KOPT-K1 (cell line): ENCODE measurements at regions not wholly inside any gene's neighbourhood (a gene's known extent, or its start where the extent isn't known, plus 50 kb on each side); places are given as distances from the start of the nearest gene placed in this dataset.

Experiments
- H3K27ac ChIP-seq: fragments of 200-600 bp; sonication (generic); 2 replicates; pipeline ENCODE4 v1.5.1; 2016; ENCODE audit warnings: antibody characterized with exemption, mild to moderate bottlenecking, low read depth, low read length; ENCODE audit not compliant: poor library complexity, severe bottlenecking
- H3K36me3 ChIP-seq: fragments of 200-600 bp; sonication (generic); 2 replicates; pipeline ENCODE4 v1.5.1; 2017; ENCODE audit warnings: antibody characterized with exemption, mild to moderate bottlenecking, low read length, moderate library complexity; ENCODE audit not compliant: insufficient read depth
- H3K9me3 ChIP-seq: fragments of 200-600 bp; sonication (generic); 2 replicates; pipeline ENCODE4 v1.5.1; 2017; ENCODE audit warnings: antibody characterized with exemption, low read length, mild to moderate bottlenecking; ENCODE audit not compliant: insufficient read depth, poor library complexity, severe bottlenecking

- Histone ChIP-seq H3K36me3 (no peaks in the 10 kb centered on the region), H3K27ac (no peak overlapping the region), H3K9me3 (no peaks in the 10 kb centered on the region)
These were observed 549.3 kb downstream of the CCDC171 start for GRCh38 chr9:16102154-16102553.

GRCh38 chr9:16103620-16104397 is 551.0 kb downstream of the CCDC171 start:
- no peaks in the 10 kb centered on the region for H3K36me3 ChIP-seq

DNA sequence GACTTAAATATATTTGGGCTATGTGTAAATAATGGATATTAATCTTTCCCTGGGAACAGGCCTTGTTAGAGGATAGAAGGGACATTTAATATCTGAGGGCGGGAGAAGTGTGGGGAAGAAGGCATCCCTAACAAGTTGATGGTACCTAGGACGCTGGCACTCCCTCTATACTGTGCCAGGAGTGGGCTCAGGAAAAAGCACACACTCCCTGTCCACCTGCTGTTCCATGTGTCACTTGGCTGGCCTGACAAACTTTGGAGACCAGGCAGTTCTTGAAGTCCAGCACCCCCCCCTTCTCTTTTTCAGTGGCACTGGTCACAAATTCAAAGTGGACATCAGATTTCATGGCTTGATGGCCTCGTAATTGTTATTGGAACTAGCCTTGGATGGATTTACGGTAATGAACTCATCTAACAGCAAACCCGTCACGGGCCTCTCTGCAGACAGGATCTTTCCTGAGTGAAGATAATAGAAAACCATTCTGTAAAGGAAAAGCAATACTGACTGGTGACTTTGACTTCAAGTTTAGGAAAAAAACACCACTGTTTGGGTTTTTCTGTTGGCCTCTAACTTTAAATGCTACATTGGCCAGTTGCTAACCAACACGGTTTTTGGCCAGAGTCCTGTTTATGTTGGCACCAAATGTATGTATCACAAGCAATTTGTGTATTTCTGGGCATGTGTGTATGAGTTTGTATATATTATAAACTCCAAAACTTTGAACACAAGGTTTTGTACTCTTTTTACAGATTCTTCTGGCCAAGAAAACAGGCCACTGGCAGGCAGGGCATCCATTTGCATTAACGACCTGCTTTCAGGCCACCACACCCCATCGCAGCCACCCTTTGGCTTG is 552.6 kb downstream of the CCDC171 start:
- no peaks in the 10 kb centered on the region for H3K9me3 ChIP-seq
- H3K36me3 ChIP-seq = no peaks in the 10 kb centered on the region
- H3K27ac ChIP-seq = no peak overlapping the region

More at GRCh38 chr9:16103620-16104397, 551.0 kb downstream of the CCDC171 start:
- no peak overlapping the region for H3K27ac ChIP-seq
- H3K9me3 ChIP-seq = no peaks in the 10 kb centered on the region

DNA sequence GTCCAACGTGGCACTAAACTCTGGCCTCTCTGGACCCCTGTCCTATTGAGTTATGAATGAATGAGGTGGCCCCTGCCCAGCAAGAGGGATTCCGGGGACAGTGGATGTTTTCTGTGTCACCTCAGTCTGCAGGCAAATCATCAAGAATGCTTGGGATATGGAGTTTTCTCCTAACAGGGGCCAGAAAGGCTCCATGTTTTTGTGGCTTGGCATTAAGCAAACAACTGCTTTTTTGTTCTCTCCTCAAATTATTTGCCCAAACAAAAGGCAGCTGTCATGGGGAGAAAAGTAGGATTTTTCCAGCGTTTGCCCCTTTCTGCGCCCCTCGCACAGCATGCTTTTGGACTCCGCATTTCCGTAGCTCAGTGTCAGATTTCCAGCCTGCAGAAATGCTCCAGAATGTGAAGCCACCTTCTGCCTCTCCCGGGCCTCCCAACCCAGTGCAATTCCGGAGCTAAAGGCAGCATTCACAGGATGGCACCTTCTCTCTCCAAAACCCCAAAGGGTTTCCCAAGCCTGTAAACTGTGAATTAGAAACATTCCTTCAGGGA is 553.3 kb downstream of the CCDC171 start:
- Histone ChIP-seq H3K9me3 (no peaks in the 10 kb centered on the region), H3K36me3 (no peaks in the 10 kb centered on the region), H3K27ac (no peak overlapping the region)

GRCh38 chr9:16112116-16112515 is 559.3 kb downstream of the CCDC171 start:
- no peaks in the 10 kb centered on the region for H3K36me3 ChIP-seq
- no peak overlapping the region for H3K27ac ChIP-seq
- H3K9me3 ChIP-seq = no peaks in the 10 kb centered on the region

DNA sequence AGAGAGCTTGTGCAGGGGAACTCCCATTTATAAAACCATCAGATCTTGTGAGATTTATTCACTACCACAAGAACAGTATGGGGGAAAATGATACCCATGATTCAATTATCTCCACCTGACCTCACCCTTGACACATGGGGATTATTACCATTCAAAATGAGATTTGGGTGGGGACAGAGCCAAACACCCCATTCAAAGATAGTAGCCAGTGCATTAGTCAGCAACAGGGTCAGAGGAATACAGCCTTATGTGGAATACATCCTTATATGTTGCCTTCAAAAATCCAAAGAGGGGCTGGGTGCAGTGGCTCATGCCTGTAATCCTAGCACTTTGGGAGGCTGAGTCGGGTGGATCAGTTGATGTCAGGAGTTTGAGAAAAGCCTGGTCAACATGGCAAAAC is 563.2 kb downstream of the CCDC171 start:
- no peaks in the 10 kb centered on the region for H3K36me3 ChIP-seq
- no peak overlapping the region for H3K27ac ChIP-seq
- H3K9me3 ChIP-seq = no peaks in the 10 kb centered on the region

DNA sequence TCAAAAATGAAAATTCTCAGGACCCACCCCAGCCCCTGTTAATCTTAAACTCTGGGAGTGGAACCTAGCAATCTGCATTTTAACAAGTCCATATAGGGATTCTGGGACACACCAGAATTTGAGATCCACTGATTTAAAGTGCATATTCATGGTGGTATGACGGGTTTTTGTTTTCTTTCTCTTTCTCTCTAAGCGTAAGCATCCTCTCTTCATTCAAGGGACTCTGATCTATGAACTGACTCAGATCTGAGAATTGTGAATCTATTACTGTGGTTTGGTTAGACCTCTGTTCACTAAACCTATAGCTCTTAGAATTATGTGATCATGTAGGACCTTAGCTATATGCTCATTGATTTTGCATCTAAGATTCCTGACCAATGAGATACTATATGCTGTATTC is 565.2 kb downstream of the CCDC171 start:
- Histone ChIP-seq H3K9me3 (no peaks in the 10 kb centered on the region), H3K27ac (no peak overlapping the region)

DNA sequence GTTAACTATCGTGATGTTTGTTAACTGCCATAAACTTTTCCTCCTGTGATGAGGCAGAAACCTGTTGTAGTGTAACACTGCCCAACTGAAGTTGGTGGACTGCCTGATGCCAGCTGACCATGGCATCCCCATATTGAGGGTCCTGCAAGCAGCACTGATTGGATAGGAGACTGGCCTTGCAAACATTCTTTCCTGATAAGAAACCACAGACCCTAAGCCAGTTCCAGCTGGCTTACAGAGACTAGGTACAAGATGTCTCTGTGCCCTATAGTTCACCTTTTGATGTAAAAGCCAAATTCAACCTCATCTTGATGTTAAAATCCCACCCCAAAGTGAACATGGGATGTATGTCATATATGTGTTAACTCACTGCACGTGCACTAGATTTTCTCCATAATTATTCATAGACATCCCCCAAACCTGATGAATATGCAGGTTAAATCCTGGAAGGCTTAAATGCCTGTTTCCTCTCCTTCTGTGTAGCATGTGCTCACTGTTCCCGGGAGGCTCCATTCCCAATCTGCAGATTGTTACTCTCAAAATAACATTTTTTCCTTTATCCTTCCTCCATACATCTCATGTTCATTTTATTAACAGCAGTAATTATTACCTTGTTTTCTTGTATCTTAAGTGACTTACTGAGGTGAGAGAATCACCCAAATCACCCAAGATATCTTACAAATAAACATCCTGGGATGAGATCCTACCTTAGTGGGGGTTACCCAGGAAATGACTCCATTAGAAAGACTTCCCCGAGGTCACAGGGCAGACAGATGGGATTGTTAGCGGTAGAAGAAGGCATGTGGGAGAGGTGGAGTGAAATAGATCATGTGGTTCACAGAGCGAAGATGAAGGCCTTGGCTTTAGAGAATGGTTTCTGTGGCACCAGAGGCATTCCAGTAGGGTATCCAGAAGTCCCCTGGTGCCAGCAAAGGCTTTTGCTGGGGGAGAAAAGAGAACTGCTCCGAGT is 566.7 kb downstream of the CCDC171 start:
- no peaks in the 10 kb centered on the region for H3K36me3 ChIP-seq
- no peaks in the 10 kb centered on the region for H3K9me3 ChIP-seq
- H3K27ac ChIP-seq = no peak overlapping the region

More for the DNA sequence above, 565.2 kb downstream of the CCDC171 start:
- H3K36me3 ChIP-seq = no peaks in the 10 kb centered on the region

DNA sequence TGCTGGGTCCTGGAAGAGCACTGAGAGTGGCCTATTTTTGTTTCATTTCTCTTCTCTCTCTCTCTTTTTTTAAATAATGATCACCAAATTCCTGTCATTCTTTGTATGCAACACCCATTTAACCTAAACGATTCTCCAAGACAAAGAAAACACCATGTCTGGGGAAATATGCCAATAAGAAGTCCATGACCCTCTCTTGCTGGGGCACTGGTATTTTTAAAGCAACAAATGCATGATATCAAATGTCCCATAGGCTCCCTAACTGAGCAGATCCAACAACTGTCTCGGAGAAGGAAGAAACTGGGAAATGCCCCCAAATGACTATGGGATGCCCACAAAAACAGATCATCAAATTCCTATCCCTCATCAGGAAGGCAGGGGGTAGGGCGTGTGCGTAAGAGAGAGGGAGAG is 567.4 kb downstream of the CCDC171 start:
- no peak overlapping the region for H3K27ac ChIP-seq
- no peaks in the 10 kb centered on the region for H3K36me3 ChIP-seq
- H3K9me3 ChIP-seq = no peaks in the 10 kb centered on the region

DNA sequence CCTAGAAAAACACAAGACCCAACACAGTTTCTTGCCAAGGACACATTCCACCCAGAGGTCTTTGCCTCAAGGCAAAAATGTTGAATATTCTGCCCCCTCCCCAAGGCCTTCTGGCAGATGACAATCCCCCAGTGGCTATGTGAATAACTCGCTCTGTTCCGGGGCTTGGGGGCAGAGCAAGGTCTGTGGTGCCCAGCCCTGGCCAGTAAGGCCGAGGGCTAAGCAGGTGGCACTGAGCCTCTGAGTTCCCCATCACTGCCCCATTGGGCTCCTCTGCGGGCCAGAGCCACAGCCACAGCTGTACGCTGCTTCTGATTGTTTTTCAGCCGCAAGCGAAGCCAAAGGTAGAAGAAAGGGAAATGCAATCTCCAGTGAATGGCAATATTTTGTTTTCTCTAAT is 567.9 kb downstream of the CCDC171 start:
- no peak overlapping the region for H3K27ac ChIP-seq

GRCh38 chr9:16121168-16121567 is 568.3 kb downstream of the CCDC171 start:
- H3K36me3 ChIP-seq = no peaks in the 10 kb centered on the region
- H3K9me3 ChIP-seq = no peaks in the 10 kb centered on the region
- H3K27ac ChIP-seq = no peak overlapping the region

More for the DNA sequence above, 567.9 kb downstream of the CCDC171 start:
- Histone ChIP-seq H3K36me3 (no peaks in the 10 kb centered on the region), H3K9me3 (no peaks in the 10 kb centered on the region)

- no peaks in the 10 kb centered on the region for H3K9me3 ChIP-seq
- H3K36me3 ChIP-seq = no peaks in the 10 kb centered on the region
- no peak overlapping the region for H3K27ac ChIP-seq
These were observed 568.9 kb downstream of the CCDC171 start for GRCh38 chr9:16121601-16122286.

DNA sequence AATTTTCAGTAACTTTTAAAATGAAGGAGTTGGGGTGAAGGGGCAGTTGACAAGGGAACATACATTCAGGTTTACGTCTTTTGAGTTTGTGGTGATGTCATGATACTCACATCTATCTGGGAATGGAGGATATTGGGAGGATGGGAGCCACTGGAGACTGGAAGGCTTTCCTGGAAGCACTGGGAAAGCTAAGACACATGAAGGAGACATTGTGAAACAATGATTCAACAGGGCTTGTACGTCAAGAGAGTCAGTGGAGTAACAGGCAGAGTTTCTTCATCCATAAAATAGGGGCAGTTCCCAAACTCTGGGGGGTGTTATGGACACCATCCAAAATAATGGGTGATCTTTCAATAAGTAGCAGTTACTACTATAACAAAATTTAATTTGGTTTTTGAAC is 572.8 kb downstream of the CCDC171 start:
- Histone ChIP-seq H3K36me3 (no peaks in the 10 kb centered on the region), H3K9me3 (no peaks in the 10 kb centered on the region), H3K27ac (no peak overlapping the region)

DNA sequence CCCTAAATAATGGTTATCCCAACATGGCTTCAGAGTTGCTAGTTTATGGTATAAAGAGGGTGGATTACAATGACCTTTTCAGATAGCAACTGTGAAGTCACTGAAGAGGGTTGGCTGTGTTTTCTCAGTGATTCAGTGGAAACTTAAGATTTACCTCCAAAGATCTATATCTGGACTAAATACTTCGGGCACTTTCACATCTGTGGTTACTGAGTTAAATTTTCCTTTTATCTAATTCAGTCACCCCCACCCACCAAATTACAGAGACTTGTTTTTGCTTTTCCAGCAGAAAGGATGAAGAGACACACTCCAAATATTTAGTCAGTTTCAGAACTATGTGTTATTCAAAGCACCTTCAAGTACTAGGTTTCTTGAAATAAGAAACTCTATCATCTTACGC is 573.2 kb downstream of the CCDC171 start:
- Histone ChIP-seq H3K36me3 (no peaks in the 10 kb centered on the region), H3K27ac (no peak overlapping the region), H3K9me3 (no peaks in the 10 kb centered on the region)
